Glomerular visceral epithelial cell (primary cell): ENCODE measurements at regions not wholly inside any gene's neighbourhood (a gene's known extent, or its start where the extent isn't known, plus 50 kb on each side); places are given as distances from the start of the nearest gene placed in this dataset.
A peak's percentile ranks its signal among the peaks of the same experiment; 100 is the strongest.
"Not testable (repeated sequence)": the region's sequence is repeated elsewhere in the genome, so short reads cannot be mapped to it uniquely, and the experiment has no call there.

Source experiments
- DNase-seq: peaks from one replicate; pipeline ENCODE4 v3.0.0-alpha.2; 2016; ENCODE audit errors: extremely low spot score

- no peak for DNase-seq
These were observed 78.4 kb downstream of the ADAMTS15 start for GRCh38 chr11:130526846-130527245.

DNA sequence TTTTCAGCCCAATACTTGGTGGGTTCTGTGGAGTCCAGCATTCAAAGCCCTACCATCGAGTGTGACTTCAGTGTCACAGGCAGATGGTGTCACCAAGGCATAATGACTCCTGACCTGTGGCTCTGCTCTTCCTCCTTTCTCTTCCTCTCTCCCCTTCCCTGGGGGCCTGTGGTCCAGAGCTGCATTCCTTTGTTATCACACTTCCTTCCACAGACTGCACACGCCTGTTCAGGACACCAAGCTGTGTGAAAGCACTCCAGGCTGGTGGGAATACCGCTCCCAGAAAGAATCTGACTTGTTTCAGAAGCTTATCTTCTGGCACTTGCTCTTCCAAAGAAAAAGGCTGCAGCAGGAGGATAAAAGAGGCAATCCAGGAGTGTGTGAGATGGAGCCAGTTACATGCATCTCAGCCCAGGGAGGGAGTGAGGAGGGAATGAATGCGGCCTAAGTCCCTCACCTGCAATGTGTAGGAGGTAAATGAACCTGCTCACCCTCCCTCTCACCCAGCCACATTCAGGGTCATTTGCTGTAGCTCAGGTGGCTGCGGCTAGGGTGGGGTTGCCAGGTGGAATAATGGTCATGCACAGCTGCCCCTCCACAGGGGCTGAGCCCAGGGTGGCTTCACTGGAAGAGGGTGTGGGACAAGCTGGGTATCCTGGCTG lies 79.3 kb downstream of the ADAMTS15 start:
- peak; percentile 69 for DNase-seq

DNA sequence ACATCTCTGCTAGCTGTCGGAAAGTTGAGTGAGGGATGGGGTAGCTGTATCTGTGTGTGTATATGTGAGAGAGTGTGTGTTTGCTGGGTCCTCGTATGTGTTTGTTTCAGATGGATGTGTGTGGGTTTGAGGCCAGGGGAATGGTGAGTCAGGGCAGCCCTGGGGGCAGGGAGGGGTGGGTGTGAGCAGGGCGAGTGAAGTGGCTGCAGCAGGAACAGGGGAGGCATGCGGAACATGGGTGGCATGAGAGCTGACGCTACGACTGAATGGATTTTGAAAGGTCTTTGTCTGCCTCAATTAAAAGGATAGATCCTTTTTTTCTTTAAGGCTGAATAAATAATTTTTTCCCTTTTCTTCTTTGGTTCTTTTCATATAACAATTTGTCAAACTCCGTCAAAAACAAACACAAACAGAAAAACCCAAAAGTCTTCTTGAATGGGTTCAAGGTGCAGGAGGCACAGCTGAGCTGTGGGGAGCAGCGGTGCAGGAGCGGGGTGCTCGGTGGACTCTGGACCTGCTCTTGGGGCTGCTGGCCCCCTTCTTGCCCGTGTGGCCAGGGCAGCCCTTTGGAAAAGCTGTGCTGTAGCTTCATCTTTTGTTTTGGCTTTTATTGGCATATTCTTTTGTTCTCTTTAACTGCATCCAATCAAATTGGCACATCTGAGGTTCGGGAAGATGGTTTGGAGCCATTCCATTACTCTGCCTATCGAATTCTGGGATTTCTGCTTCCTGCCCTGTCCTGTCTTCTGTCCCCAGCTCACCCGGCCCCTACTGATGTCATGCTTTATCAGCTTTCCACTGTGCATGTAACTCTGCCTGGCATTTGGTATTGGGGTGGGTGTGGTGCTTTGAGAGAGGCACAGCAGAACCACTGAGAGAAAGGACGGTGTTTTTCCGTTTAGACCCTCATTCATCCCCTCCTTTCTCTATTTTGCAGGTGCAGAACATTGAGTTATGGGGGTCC lies 80.1 kb downstream of the ADAMTS15 start:
- peak; percentile 72 for DNase-seq

DNA sequence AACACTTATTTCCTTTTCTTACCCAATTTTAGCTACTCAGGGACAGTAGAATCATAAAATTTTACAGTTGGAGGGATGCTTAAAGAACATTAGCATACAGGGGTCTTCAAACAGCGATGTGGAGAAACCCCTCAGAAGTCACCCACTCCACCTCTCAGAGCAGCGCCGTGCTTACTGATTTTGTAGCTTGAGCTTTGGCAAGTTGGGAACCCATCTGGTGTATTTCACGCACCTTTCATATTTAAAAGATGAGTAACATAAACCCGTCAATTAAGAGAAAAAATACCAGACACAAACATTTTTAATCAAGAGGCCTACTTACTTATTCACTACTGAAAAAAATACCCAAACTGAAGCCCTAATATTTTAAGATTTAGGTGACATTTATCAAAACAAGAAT lies 80.9 kb downstream of the ADAMTS15 start:
- no peak for DNase-seq

DNA sequence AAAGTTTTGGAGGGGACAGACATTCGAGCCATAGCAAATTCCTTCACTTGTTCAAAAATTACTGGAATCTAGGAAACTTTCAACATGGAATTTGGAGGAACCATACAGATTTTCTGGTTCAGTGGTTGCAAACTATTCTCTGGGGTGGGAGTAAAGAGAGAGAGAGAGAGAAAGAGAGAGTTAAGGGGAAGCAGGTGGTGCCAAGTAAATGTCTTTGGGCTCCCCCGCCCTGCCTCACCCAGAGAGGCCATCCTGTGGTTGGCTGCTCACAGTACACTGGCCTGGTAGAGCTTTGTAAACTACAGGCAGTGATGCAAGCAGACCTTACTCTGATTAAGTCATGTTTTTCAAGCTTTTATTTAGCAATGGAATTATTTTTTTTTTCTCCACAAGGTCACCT lies 82.6 kb downstream of the ADAMTS15 start:
- peak; percentile 86 for DNase-seq

- no peak for DNase-seq
These were observed 84.8 kb downstream of the ADAMTS15 start for GRCh38 chr11:130533113-130533798.

DNA sequence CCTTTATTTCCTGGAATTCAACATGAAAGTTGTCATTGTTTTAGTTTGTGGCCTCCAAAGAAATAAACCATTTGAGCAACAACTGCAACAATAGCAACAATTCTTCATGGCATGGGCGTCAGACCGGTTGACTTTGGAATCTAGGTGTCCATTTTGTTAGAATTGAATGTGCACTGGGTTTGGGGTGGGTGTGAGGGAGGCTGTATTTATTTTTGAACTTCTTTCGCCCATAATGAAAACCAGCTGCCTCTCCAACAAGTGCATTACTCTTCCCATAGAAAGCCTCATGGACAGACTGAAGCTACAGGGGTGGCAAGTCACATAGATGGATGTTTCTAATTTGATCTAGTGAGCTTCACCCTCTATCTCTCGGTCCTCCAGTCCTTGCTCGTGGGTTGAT lies 85.4 kb downstream of the ADAMTS15 start:
- no peak for DNase-seq

DNA sequence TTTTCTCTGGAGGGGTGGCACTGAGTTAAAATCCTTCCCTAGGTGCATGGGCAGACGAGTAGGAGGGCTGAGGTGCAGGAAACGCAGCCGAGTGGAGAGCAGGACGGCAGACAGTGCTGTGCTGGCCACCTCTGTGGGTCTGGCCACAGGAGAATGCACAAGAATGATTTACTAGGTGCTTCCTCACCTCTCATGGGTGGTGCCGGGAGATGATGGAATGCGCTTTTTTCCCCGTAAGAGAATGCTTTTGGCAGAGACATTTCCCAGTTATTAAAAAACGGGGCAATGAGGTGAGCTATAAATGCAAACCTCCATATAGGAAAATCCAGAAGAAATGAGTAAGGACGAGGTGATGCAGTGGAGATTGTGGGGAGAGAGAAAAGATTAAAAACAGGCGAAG lies 86.1 kb downstream of the ADAMTS15 start:
- peak; percentile 70 for DNase-seq

- no peak for DNase-seq
These were observed 87.1 kb downstream of the ADAMTS15 start for GRCh38 chr11:130535520-130535919.

DNA sequence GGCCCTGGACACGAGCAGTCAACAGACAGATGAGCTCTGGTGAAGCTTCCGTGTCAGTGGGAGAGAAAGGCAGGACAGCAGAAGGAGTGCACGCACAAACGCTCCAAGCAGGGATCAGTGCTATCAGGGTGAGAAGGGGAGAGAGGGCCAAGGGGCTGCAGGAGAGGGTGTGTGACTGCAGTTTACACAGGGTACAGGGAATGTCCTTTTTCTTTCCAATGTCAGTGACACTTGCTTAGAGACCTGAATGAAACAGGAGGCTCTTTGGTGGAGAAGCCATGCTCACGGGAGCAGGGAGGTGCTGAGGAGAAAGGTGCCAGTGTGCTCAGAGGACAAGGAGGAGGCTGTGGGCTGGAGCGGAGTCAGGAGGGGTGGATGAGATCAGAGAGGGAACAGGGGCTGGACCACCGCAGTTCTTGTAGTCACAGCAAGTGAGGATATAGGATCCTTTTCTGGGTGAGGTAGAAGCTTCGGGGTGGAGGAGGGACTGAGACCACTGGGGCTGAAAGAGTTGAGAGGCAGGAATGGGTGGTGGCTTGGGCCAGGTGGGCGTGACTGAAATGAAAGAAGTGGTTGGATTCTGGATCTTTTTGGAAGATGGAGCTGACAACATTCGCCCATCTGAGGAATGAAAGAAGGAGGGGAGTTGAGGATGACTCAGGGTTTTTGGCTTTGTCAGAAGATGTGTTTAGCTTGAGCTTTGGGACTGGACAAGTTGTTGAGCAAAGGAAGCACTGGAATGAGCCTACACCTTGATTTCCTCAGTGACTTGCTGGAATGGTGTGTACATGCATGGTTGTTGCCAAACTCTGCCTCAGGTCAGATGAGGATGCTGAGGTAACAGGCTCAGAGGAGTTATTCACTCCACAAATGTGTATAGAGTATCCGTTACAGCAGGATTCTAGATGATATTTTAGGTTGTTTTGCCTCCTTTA lies 87.9 kb downstream of the ADAMTS15 start:
- DNase-seq: no peak

DNA sequence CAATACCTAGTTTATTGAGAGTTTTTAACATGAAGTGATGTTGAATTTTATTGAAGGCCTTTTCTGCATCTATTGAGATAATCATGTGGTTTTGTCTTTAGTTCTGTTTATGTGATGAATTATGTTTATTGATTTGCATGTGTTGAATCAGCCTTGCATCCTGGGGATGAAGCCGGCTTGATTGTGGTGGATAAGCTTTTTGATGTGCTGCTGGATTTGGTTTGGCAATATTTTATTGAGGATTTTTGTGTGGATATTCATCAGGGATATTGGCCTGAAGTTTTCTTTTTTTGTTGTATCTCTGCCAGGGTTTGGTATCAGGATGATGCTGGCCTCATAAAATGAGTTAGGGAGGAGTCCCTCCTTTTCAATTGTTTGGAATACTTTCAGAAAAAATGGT lies 91.2 kb downstream of the ADAMTS15 start:
- DNase-seq: not testable (repeated sequence)

DNA sequence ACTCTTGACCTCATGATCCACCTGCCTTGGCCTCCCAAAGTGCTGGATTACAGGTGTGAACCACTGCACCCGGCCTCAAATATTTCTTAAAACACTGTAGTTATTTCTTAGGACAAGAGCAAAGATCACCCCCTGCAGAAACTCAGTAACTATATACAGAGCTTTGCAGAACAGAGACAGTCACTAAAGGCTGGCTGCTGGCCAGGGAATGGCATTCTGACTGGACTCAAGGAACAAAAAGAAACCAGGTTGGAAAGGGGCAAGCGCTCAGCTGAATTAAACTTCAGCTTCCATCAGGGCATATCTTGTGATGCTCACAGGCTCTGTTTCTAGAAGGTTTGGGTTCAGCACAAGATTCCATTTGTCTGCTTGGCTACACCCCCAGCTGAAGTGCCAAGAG lies 95.8 kb downstream of the ADAMTS15 start:
- no peak for DNase-seq

- DNase-seq: no peak
These were observed 97.1 kb downstream of the ADAMTS15 start for GRCh38 chr11:130545449-130546072.

DNA sequence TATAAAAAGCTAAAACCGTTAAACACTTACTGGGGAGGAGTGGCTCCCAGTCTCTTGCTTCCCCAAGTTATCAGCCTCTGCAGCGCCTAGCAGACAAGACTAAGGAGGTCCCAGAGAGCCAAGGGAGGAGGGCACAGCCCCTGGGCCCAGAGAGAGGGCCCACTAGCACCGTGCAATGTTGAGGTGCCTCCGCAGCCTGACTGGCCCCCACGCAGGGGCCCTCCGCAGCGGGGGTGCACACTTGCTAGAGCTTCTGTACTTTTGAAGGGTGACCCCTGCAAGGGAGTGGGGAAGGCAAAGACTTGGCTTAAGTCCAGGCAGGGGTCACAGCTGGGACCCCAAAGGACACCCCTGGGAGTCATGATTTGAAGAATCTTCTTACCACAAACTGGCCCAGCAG lies 98.0 kb downstream of the ADAMTS15 start:
- DNase-seq: no peak

- DNase-seq: no peak
These were observed 98.7 kb downstream of the ADAMTS15 start for GRCh38 chr11:130546901-130547694.

DNA sequence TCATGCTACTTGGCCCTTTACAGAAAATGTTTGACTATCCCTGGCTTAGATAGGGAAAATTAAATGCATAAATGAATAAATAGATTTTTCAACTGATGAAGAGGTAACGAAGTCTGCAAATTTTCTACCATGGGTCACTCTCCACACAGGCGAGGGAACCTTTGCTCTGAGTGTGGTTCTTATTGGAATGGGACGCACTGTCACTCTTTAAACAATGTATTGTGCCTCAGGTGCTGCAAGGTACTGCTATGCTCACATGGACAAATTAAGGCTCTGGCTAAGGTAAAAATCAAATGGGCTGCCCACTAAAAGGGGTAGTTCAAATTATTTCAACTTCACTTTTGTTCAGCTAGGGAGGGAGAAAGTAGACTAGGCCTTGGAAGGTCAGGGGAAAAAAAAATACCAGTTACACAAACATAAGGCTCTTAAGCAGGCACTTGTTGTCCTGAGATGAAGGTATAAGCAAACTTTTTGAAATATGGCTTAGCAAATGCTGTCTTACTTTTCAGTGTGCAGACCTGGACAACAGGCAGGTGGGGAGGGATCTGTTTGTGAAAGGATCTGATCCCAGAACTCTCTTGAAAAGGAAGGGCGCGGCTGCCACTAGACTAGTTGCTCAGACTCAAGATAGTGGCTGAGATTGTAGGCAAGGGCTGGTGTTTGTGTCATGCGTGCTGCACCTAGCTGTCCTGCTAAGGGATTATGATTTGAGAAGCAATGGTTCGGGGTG lies 99.5 kb downstream of the ADAMTS15 start:
- DNase-seq: no peak

DNA sequence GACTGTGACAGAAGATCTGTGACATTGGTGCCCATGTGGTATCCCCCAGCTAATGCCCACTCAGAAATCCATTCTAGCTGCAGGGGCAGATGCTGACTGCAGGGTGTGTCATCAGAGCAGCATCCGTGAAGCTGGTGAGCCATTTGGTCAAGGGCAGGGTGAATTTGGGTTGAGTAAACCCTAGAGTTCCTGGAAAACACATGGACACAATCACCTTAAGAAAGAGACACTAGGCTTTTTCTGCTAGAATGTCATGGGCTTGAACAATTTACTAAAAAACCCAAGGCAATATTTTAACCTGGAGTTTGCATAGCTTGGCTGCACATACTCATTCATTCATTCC lies 100.0 kb downstream of the ADAMTS15 start:
- peak; percentile 10 for DNase-seq

GRCh38 chr11:130549393-130549999 lies 101.1 kb downstream of the ADAMTS15 start:
- DNase-seq: no peak

DNA sequence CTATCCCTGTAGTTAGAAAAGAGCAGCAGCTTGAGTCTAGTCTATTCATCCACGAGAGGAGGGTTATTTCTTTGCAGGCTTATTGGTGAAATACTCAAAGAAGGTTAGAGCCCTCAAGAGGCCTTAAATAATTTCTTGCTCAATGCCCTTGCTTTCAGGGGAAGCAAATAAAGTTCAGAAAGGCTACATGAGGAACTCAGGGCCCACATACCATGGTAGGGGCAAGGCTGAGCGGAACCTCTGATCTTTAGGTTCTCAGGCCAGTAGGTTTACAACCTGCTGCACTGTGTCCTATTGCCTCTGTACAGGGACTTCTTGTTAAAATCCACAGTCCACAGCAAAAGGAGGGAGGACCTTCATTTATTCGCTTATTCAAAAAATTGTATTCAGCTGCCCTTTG lies 101.7 kb downstream of the ADAMTS15 start:
- no peak for DNase-seq
